ENCODE measurements at regions not wholly inside any gene's neighbourhood (a gene's known extent, or its start where the extent isn't known, plus 50 kb on each side); places are given as distances from the start of the nearest gene placed in this dataset.
"Not testable (repeated sequence)": the region's sequence is repeated elsewhere in the genome, so short reads cannot be mapped to it uniquely, and the experiment has no call there.

DNA sequence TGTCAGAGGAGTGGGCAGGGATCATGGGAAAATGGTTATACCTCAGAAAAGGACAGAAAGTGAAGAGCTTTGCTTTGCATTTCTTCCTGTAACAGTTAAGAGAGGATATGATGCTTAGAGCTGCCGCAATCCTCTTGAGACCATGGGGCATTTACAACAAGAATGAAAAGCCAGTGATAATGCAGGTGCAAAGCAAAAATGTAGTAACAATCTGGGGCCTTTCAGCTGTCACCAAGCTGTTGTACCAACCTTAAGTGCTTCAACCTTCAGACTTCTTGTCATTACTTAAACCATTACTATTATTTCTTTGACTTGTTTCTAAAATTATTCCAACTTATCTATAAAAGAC, 1337.6 kb downstream of the RPIA start:
- H3K27ac Mint-ChIP-seq; H3K4me1 Mint-ChIP-seq (ENCODE audit: low read depth); H3K4me3 Mint-ChIP-seq; CTCF ChIA-PET; H3K9me3 Mint-ChIP-seq; DNase-seq; H3K36me3 Mint-ChIP-seq (ENCODE audit: low read depth); H3K27me3 Mint-ChIP-seq (ENCODE audit: low read depth); intact Hi-C loops (cut with micrococcal nuclease): not testable (repeated sequence)

DNA sequence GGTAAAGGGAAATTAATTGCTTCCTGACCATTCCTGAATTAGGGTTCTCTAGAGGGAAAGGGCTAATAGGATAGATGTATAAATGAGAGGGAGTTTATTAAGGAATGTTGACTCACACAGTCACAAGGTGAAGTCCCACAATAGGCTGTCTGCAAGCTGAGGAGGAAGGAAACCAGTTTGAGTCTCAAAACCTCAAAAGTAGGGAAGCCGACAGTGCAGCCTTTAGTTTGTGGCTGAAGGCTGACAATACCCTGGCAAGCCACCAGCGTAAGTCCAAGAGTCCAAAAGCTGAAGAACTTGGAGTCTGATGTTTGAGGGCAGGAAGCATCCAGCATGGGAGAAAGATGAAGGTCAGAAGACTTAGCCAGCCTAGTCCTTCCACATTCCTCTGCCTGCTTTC, 1340.8 kb downstream of the RPIA start:
- intact Hi-C loops (cut with micrococcal nuclease); H3K27me3 Mint-ChIP-seq (ENCODE audit: low read depth); H3K4me1 Mint-ChIP-seq (ENCODE audit: low read depth); H3K9me3 Mint-ChIP-seq; H3K27ac Mint-ChIP-seq; H3K4me3 Mint-ChIP-seq; DNase-seq; CTCF ChIA-PET; H3K36me3 Mint-ChIP-seq (ENCODE audit: low read depth): not testable (repeated sequence)

DNA sequence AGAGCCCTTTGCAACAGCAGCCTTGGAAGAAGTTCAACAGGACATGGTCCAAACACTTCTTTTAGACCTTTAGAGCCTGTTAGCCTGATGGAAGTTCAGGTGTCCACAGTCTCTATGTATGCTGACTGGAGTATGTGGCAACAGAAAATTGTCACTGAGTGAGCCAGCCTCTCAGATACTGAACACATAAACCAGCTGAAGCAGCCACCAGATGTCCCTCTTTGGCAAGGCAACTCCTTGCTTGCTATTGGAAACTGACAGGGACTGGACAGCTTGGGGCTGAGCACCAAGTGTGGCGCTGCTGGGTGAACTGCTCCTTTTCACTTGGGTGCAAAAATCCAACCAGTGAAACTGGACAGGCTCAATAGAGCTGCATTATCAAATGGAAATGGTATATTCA, 1344.9 kb downstream of the RPIA start:
- CTCF ChIA-PET; H3K27ac Mint-ChIP-seq; H3K4me1 Mint-ChIP-seq (ENCODE audit: low read depth); DNase-seq; H3K36me3 Mint-ChIP-seq (ENCODE audit: low read depth); H3K9me3 Mint-ChIP-seq; H3K27me3 Mint-ChIP-seq (ENCODE audit: low read depth); intact Hi-C loops (cut with micrococcal nuclease); H3K4me3 Mint-ChIP-seq: not testable (repeated sequence)

DNA sequence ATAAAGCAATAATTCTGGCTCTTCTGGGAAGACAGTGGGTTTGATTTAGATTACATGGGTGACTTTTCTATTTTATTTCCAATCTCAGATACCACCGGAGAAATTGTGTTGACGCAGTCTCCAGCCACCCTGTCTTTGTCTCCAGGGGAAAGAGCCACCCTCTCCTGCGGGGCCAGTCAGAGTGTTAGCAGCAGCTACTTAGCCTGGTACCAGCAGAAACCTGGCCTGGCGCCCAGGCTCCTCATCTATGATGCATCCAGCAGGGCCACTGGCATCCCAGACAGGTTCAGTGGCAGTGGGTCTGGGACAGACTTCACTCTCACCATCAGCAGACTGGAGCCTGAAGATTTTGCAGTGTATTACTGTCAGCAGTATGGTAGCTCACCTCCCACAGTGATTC, 1347.6 kb downstream of the RPIA start:
- H3K27ac Mint-ChIP-seq; H3K4me3 Mint-ChIP-seq; CTCF ChIA-PET; H3K27me3 Mint-ChIP-seq (ENCODE audit: low read depth); H3K36me3 Mint-ChIP-seq (ENCODE audit: low read depth); intact Hi-C loops (cut with micrococcal nuclease); H3K9me3 Mint-ChIP-seq; DNase-seq; H3K4me1 Mint-ChIP-seq (ENCODE audit: low read depth): not testable (repeated sequence)

DNA sequence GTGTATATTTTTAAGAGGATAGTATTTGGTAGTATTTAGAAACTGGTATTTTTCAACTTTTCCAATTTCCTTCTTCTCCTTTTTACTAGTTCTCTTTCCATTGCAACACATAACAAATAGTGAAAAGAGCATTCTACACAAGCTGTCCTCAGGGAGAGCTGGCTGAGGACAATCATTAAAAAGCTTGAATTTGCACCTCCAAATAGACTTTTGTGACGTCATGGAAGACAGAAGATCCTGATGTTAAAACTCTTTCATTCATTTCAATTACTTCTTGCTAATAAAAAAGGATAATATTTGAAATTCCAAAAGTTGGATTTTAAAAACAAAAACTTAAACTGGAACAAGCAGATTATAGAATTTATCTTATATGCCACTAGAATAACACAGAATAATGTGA, 1356.3 kb downstream of the RPIA start:
- CTCF ChIA-PET; H3K36me3 Mint-ChIP-seq (ENCODE audit: low read depth); H3K27me3 Mint-ChIP-seq (ENCODE audit: low read depth); DNase-seq; H3K27ac Mint-ChIP-seq; H3K4me3 Mint-ChIP-seq; H3K4me1 Mint-ChIP-seq (ENCODE audit: low read depth); intact Hi-C loops (cut with micrococcal nuclease); H3K9me3 Mint-ChIP-seq: not testable (repeated sequence)

DNA sequence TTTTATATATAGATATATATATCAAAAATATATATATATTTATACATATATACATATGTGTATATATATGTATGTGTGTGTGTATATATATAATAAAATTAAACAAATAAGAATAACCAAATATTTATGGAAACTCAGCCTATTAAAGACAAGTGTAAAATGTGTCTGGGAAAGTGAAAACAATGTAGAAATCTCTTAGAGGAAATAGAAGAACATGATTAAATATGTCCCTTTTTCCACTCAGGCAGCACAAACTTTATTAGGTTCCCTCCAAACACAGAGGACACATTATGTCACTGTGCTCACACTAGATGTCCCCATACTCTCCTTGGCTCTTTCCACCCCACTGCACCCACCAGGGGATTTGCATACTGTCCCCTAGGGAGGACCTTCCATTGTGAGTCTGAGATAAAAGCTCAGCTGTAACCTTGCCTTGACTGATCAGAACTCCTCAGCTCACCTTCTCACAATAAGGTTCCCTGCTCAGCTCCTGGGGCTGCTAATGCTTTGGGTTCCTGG, 1360.7 kb downstream of the RPIA start:
- DNase-seq; H3K9me3 Mint-ChIP-seq; CTCF ChIA-PET; H3K36me3 Mint-ChIP-seq (ENCODE audit: low read depth); H3K4me1 Mint-ChIP-seq (ENCODE audit: low read depth); H3K27ac Mint-ChIP-seq; intact Hi-C loops (cut with micrococcal nuclease); H3K27me3 Mint-ChIP-seq (ENCODE audit: low read depth); H3K4me3 Mint-ChIP-seq: not testable (repeated sequence)

DNA sequence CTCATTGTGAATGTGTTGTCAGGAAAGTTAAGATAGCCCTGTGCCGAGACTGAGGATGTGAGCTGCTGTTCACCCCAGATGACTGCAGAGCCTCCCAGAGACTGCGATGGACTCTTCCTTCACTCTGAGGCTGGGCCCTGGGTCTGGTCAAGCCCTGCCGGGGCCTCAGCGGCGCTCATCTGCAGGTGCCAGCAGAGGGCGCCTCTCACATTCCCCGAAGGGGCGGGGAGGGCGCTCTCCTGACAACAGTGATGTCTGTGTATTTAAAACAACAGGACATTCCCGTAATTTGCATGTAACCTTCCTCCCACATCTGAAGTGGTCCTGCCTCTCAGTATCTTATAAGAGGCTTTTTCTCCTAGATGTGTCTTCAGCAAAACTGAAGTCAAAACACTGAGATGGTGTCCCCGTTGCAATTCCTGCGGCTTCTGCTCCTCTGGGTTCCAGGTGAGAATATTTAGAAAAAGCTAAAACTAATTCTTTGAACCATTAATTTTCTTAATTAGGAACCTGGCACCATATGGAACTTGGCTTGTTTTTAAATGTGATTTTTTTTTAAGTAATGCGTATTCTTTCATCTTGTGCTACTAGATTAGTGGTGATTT, 1377.9 kb downstream of the RPIA start:
- intact Hi-C loops (cut with micrococcal nuclease) = no loop called here
- DNase-seq = peak; percentile 6
- Mint-ChIP-seq H3K4me1 (ENCODE audit: low read depth) (no peaks in the 10 kb centered on the region), H3K9me3 (peaks cover 3% of the 10 kb centered on the region), H3K36me3 (ENCODE audit: low read depth) (no peaks in the 10 kb centered on the region), H3K27me3 (ENCODE audit: low read depth) (peaks cover 2% of the 10 kb centered on the region), H3K4me3 (no peak overlapping the region), H3K27ac (no peak overlapping the region)
- CTCF ChIA-PET = no interaction called here

DNA sequence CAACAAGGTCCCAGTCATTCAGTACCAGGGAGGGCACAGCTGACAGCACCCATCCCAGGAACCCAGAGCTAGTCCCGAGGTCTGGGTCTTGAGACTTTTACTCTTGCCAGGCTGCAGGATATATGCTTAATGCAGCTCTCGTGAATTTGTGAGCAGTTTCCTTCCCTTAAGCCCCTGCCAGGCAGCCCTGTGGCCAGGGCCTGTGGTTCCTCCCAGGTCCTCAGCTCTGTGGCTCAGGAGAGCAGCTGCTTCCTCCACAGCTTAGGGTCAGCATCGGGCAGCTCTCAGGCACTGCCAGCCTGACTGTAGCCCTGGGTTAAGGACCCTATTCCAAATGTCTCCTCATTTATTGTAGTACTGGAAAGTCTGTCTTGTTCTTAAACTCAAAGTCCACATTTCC, 1384.8 kb downstream of the RPIA start:
- intact Hi-C loops (cut with micrococcal nuclease) = no loop called here
- no peak for DNase-seq
- CTCF ChIA-PET = no interaction called here
- H3K27me3 Mint-ChIP-seq (ENCODE audit: low read depth) = peaks cover 5% of the 10 kb centered on the region
- no peaks in the 10 kb centered on the region for H3K9me3 Mint-ChIP-seq
- H3K4me3 Mint-ChIP-seq = no peak overlapping the region
- no peak overlapping the region for H3K27ac Mint-ChIP-seq
- H3K4me1 Mint-ChIP-seq (ENCODE audit: low read depth) = no peaks in the 10 kb centered on the region
- no peaks in the 10 kb centered on the region for H3K36me3 Mint-ChIP-seq (ENCODE audit: low read depth)

DNA sequence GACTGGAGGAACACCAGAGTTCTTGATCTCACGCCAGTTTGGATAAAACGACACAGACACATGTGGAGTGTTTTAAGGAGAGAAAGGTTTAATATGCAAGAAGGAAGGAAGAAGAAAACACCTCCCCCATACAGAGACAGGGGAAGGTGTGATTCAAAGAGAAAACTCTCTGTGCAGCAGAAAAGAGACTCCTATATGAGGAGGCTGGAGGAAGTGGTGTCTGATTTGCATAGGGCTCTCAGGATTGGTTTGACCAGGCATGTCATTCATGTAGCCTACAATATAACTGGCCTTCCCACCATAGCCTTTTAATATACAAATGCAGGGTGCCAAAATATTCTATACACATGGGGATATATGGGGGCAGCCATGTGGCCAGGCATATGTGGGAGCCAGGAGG, 1386.5 kb downstream of the RPIA start:
- H3K27me3 Mint-ChIP-seq (ENCODE audit: low read depth) = peaks cover 5% of the 10 kb centered on the region
- DNase-seq = no peak
- no peaks in the 10 kb centered on the region for H3K4me1 Mint-ChIP-seq (ENCODE audit: low read depth)
- CTCF ChIA-PET = no interaction called here
- H3K36me3 Mint-ChIP-seq (ENCODE audit: low read depth) = no peaks in the 10 kb centered on the region
- intact Hi-C loops (cut with micrococcal nuclease) = no loop called here
- H3K27ac Mint-ChIP-seq = no peak overlapping the region
- no peak overlapping the region for H3K4me3 Mint-ChIP-seq
- H3K9me3 Mint-ChIP-seq = no peaks in the 10 kb centered on the region

DNA sequence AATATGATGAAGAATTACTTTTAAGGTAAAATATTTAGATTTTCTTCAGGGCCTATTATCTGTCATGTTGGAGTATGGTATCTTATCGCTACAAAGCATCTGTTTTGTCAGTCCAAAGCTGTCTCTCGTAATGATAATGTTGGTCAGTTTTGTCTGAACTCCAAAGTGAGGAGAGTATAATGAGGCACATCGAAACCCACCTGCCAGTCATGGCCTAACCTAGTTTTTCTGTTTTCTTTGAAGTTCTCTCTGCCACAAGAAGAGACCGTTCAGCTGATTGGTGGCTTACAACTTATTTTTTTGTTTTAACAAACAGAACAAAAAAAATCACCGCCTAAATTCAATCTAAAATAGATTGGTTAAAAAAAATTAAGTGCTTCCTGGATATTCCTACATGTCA, 1387.9 kb downstream of the RPIA start:
- Mint-ChIP-seq H3K27ac (no peak overlapping the region), H3K4me3 (no peak overlapping the region), H3K9me3 (no peaks in the 10 kb centered on the region), H3K36me3 (ENCODE audit: low read depth) (no peaks in the 10 kb centered on the region), H3K4me1 (ENCODE audit: low read depth) (no peaks in the 10 kb centered on the region), H3K27me3 (ENCODE audit: low read depth) (peaks cover 5% of the 10 kb centered on the region)
- intact Hi-C loops (cut with micrococcal nuclease) = no loop called here
- CTCF ChIA-PET = no interaction called here
- DNase-seq = no peak

DNA sequence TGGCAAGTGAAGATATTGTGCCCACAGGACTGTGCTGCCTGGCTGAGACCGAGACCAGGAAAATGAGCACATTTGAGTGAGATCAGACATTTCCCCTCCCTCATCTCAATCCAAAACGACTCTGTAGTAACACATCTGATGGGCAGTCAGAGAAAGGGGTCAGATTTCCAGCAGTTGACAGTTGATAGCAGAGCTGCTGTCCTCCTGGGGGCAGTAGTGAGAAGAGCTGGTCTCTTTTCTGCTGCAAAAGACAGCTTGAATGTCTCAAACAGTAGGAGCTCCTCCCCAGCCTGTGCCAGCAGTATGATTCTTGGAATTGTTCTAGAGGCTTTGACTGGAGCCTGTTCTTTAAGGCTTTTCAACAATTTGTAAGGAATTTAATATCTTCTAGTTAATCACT, 1396.3 kb downstream of the RPIA start:
- CTCF ChIA-PET; H3K4me1 Mint-ChIP-seq (ENCODE audit: low read depth); DNase-seq; H3K27me3 Mint-ChIP-seq (ENCODE audit: low read depth); H3K4me3 Mint-ChIP-seq; H3K9me3 Mint-ChIP-seq; H3K36me3 Mint-ChIP-seq (ENCODE audit: low read depth); H3K27ac Mint-ChIP-seq; intact Hi-C loops (cut with micrococcal nuclease): not testable (repeated sequence)

DNA sequence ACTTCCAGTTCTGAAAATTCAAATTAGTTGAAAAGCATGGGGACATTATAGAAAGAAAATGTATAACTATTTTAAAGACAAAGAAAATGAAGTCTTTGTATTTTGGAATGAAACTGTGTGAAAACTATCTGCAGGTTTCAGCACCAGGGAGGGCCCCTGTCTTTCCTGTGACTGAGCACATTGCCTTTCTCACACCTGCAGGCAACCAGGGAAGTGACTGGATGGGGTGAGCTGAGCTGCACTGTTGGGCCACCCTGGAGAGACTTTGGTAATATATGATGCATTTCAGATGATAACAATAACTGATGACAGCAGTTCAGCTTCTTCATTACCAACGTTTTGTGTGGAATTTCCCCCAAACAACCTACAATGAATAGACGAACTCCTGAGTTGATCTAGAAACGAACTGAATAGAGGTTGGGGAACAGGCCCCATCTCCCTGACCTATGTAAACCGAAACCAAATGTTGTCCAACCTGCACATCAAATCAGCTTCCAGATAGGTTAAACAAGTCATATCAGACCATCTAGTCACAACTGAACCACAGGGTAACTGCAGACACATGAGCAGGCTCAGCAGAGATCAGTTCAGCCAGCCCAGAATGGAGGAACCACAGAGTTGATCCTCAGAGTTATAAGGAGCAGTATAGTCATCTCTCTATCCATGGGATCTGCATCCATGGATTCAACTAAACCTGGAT, 1402.2 kb downstream of the RPIA start:
- H3K27ac Mint-ChIP-seq; H3K4me1 Mint-ChIP-seq (ENCODE audit: low read depth); H3K27me3 Mint-ChIP-seq (ENCODE audit: low read depth); H3K36me3 Mint-ChIP-seq (ENCODE audit: low read depth); H3K4me3 Mint-ChIP-seq; H3K9me3 Mint-ChIP-seq; CTCF ChIA-PET; DNase-seq; intact Hi-C loops (cut with micrococcal nuclease): not testable (repeated sequence)

DNA sequence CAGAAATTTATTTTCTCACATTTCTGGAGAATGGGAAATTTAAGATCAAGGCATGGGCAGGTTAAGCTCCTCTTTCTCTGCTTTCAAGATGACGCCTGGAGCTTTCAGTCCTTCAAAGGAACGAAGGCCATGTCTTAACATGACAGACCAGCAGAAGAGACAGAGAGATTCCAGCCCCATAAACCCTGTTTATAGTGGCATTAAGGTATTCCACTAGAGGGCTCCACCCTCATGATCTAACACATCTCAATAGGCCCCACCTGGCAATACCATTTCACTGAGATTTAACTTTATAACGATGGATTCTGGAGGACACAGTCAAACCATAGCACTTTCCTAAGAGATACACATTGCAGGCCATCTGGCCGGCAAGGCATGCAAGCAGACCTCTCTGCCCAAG, 1406.1 kb downstream of the RPIA start:
- H3K9me3 Mint-ChIP-seq; H3K27ac Mint-ChIP-seq; CTCF ChIA-PET; H3K36me3 Mint-ChIP-seq (ENCODE audit: low read depth); H3K27me3 Mint-ChIP-seq (ENCODE audit: low read depth); DNase-seq; H3K4me3 Mint-ChIP-seq; intact Hi-C loops (cut with micrococcal nuclease); H3K4me1 Mint-ChIP-seq (ENCODE audit: low read depth): not testable (repeated sequence)
